Caco-2 (cell line): ENCODE measurements at regions not wholly inside any gene's neighbourhood (a gene's known extent, or its start where the extent isn't known, plus 50 kb on each side); places are given as distances from the start of the nearest gene placed in this dataset.

ENCODE experiments used
- BruUV-seq: library from RNA; stranded (reverse); fragments of 400-500 nt; replicated peaks from 2 replicates; lab custom pipeline; 2021; lab: Mats Ljungman, UMichigan
- CTCF ChIA-PET: fragments of 300-600 bp; sonication (Branson Sonifier 250); formaldehyde crosslinking; loops from one replicate; lab custom pipeline; 2022; ENCODE audit warnings: antibody characterized with exemption; lab: Charles Lee
- POLR2A ChIA-PET: fragments of 300-600 bp; sonication (Branson Sonifier 250); formaldehyde crosslinking; loops from one replicate; lab custom pipeline; 2022; ENCODE audit warnings: antibody characterized with exemption; lab: Charles Lee
- DNase-seq, 2 experiments: peaks; one replicate each; pipeline versions ENCODE4 v3.0.0 to v3.0.0-alpha.2; 2020 to 2022
- H3K27me3 ChIP-seq: replicated peaks from 2 replicates; pipeline ENCODE4 v1.6.0; 2011; ENCODE audit warnings: low read length; ENCODE audit not compliant: control insufficient read depth, insufficient read depth
- H3K36me3 ChIP-seq: 2 replicates; pipeline ENCODE4 v1.5.1; 2011; ENCODE audit warnings: low read length; ENCODE audit not compliant: control insufficient read depth, insufficient read depth
- H3K4me1 ChIP-seq: fragments of 250-450 bp; sonication (Bioruptor Pico); 2 replicates; pipeline ENCODE4 v1.5.1; 2020; ENCODE audit warnings: mild to moderate bottlenecking
- H3K4me3 ChIP-seq: 2 replicates; pipeline ENCODE4 v1.5.1; 2011; ENCODE audit warnings: low read depth, mild to moderate bottlenecking, control low read depth, low read length
- H3K9me3 ChIP-seq: fragments of 250-450 bp; sonication (Bioruptor Pico); 2 replicates; pipeline ENCODE4 v1.5.1; 2020; ENCODE audit warnings: mild to moderate bottlenecking, moderate library complexity
- H3K27ac Mint-ChIP-seq: one replicate; pipeline ENCODE4 v1.8.0; 2022; ENCODE audit warnings: mixed read lengths; ENCODE audit not compliant: unreplicated experiment
- H3K27me3 Mint-ChIP-seq: one replicate; pipeline ENCODE4 v1.8.0; 2022; ENCODE audit warnings: mixed read lengths; ENCODE audit not compliant: insufficient read depth, unreplicated experiment
- H3K36me3 Mint-ChIP-seq: one replicate; pipeline ENCODE4 v1.8.0; 2022; ENCODE audit warnings: mild to moderate bottlenecking, mixed read lengths; ENCODE audit not compliant: insufficient read depth, unreplicated experiment
- H3K4me1 Mint-ChIP-seq: one replicate; pipeline ENCODE4 v1.8.0; 2022; ENCODE audit warnings: low read depth, mixed read lengths; ENCODE audit not compliant: unreplicated experiment
- H3K4me3 Mint-ChIP-seq: one replicate; pipeline ENCODE4 v1.8.0; 2022; ENCODE audit warnings: mild to moderate bottlenecking, moderate library complexity, mixed read lengths; ENCODE audit not compliant: unreplicated experiment
- H3K9me3 Mint-ChIP-seq: one replicate; pipeline ENCODE4 v1.8.0; 2022; ENCODE audit warnings: mixed read lengths; ENCODE audit not compliant: unreplicated experiment
- CTCF ChIP-seq, 2 experiments: fragments of 200-600 bp in 1 of 2; IDR thresholded peaks; 1 replicate in 1 of 2; 2 replicates in 1 of 2; pipeline versions ENCODE4 v1.5.1 to v1.8.0; 2011 to 2022; ENCODE audit warnings: antibody characterized with exemption in 1 of 2, control low read depth in 1 of 2, inconsistent platforms in 1 of 2, low read depth in 1 of 2, low read length in 1 of 2, mild to moderate bottlenecking in 1 of 2, moderate library complexity in 1 of 2; ENCODE audit not compliant: insufficient read depth in 1 of 2, severe bottlenecking in 1 of 2, unreplicated experiment in 1 of 2
- intact Hi-C: fragments of 100-400 bp; cut with micrococcal nuclease; formaldehyde crosslinking; loops from one replicate; pipeline ENCODE4 v1.10.0; 2022; ENCODE audit not compliant: unreplicated experiment

DNA sequence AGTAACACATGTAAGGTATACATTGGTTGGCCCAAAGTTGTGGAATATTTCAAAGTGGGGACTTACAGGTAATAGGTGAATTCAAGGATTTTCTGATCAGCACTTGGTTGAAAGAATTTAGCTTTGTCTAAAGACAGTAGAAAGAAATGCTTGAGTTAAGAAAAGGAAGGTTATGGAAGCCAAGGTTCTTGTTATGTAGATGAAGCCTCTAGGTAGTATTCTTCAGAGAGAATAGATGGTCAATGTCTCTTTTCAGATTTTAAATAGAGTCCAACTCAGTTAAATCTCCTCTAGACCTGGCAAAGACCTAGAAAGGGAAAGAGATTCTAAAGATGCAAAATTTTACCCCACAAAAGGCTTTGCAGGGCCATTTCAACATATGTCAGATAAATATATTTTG is 157.4 kb downstream of the ANKRD30B start:
- Histone ChIP-seq H3K4me3 (no peak overlapping the region), H3K4me1 (no peaks in the 10 kb centered on the region), H3K36me3 (no peaks in the 10 kb centered on the region), H3K9me3 (no peaks in the 10 kb centered on the region), H3K27me3 (no peaks in the 10 kb centered on the region)
- DNase-seq, result no peak
- Mint-ChIP-seq H3K27me3 (peaks cover 2% of the 10 kb centered on the region), H3K4me1 (no peaks in the 10 kb centered on the region), H3K9me3 (peaks cover 21% of the 10 kb centered on the region), H3K27ac (no peak overlapping the region), H3K4me3 (no peak overlapping the region), H3K36me3 (no peaks in the 10 kb centered on the region)
- BruUV-seq, result no TSS peak
- CTCF ChIA-PET, result no interaction called here
- POLR2A ChIA-PET, result no interaction called here
- no peak for TF ChIP-seq CTCF (IDR thresholded peaks at IDR 0.05; ENCODE audit: insufficient read depth in 1 of 2, low read depth in 1 of 2, low read length in 1 of 2, severe bottlenecking in 1 of 2, unreplicated experiment in 1 of 2)
- intact Hi-C loops, result no loop called here

GRCh38 chr18:14905979-14906378 is 158.0 kb downstream of the ANKRD30B start:
- Mint-ChIP-seq H3K27ac (no peak overlapping the region), H3K4me1 (no peaks in the 10 kb centered on the region), H3K27me3 (no peaks in the 10 kb centered on the region), H3K36me3 (no peaks in the 10 kb centered on the region), H3K9me3 (peaks cover 21% of the 10 kb centered on the region), H3K4me3 (no peak overlapping the region)
- Histone ChIP-seq H3K9me3 (no peaks in the 10 kb centered on the region), H3K36me3 (no peaks in the 10 kb centered on the region), H3K4me1 (no peaks in the 10 kb centered on the region), H3K27me3 (no peaks in the 10 kb centered on the region), H3K4me3 (no peak overlapping the region)
- TF ChIP-seq CTCF (IDR thresholded peaks at IDR 0.05; ENCODE audit: insufficient read depth in 1 of 2, low read depth in 1 of 2, low read length in 1 of 2, severe bottlenecking in 1 of 2, unreplicated experiment in 1 of 2), result no peak
- intact Hi-C loops, result no loop called here
- ChIA-PET POLR2A (no interaction called here), CTCF (no interaction called here)
- no peak for DNase-seq
- no TSS peak for BruUV-seq

DNA sequence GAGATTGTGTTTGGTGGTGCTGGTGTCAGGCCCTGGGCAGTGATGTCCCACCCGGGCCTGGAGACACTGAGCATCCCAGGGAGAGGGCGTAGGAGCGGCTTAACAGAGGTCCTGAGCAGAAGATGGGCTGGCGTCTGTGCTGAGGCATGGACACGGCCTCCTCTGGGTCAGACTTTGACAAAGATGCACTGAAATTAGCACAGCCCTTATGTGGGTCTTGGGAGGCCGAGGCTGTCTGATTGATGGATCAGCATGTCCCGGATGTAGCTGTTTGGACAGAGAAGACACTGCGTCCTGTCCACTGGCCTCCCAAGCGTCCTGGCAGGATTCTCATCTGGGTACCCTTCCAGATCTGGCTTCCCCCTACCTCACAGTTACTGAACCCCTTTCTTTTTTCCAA is 159.4 kb downstream of the ANKRD30B start:
- Histone ChIP-seq H3K4me3 (no peak overlapping the region), H3K9me3 (no peaks in the 10 kb centered on the region), H3K27me3 (no peaks in the 10 kb centered on the region), H3K36me3 (no peaks in the 10 kb centered on the region), H3K4me1 (no peaks in the 10 kb centered on the region)
- intact Hi-C loops, result no loop called here
- POLR2A ChIA-PET, result no interaction called here
- H3K4me1 Mint-ChIP-seq, result no peaks in the 10 kb centered on the region
- no peak for TF ChIP-seq CTCF (IDR thresholded peaks at IDR 0.05; ENCODE audit: insufficient read depth in 1 of 2, low read depth in 1 of 2, low read length in 1 of 2, severe bottlenecking in 1 of 2, unreplicated experiment in 1 of 2)
- H3K27ac Mint-ChIP-seq, result no peak overlapping the region
- DNase-seq, result no peak
- BruUV-seq, result no TSS peak
- H3K27me3 Mint-ChIP-seq, result no peaks in the 10 kb centered on the region
- CTCF ChIA-PET, result no interaction called here
- H3K36me3 Mint-ChIP-seq, result no peaks in the 10 kb centered on the region
- peaks cover 21% of the 10 kb centered on the region for H3K9me3 Mint-ChIP-seq
- no peak overlapping the region for H3K4me3 Mint-ChIP-seq
